Liver (tissue), 8 donors: ENCODE measurements at regions not wholly inside any gene's neighbourhood (a gene's known extent, or its start where the extent isn't known, plus 50 kb on each side); places are given as distances from the start of the nearest gene placed in this dataset.

ENCODE experiments used
- DNase-seq: peaks from one replicate; pipeline ENCODE4 v3.0.0-alpha.2; 2017; ENCODE audit warnings: low spot score
- H3K27ac ChIP-seq, 2 donors: one replicate each; pipeline ENCODE4 v1.7.0; 2013; ENCODE audit warnings: inconsistent platforms in 2 of 2, low read length in 2 of 2, control low read depth in 1 of 2, low read depth in 1 of 2, mild to moderate bottlenecking in 1 of 2
- H3K27me3 ChIP-seq, 4 donors: one replicate each; pipeline versions ENCODE4 v1.6.1 to v1.7.0; 2013; ENCODE audit warnings: low read length in 3 of 4, inconsistent platforms in 1 of 4, mild to moderate bottlenecking in 1 of 4, moderate library complexity in 1 of 4; ENCODE audit not compliant: control insufficient read depth in 4 of 4, insufficient read depth in 4 of 4
- H3K36me3 ChIP-seq, 4 donors: one replicate each; pipeline versions ENCODE4 v1.6.1 to v1.7.0; 2013; ENCODE audit warnings: low read length in 3 of 4, mild to moderate bottlenecking in 3 of 4, low read depth in 1 of 4, moderate library complexity in 1 of 4; ENCODE audit not compliant: control insufficient read depth in 4 of 4, insufficient read depth in 3 of 4
- H3K4me1 ChIP-seq, 4 donors: one replicate each; pipeline versions ENCODE4 v1.6.1 to v1.7.0; 2013; ENCODE audit warnings: low read length in 3 of 4, mild to moderate bottlenecking in 3 of 4, moderate library complexity in 1 of 4; ENCODE audit not compliant: control insufficient read depth in 4 of 4, insufficient read depth in 4 of 4
- H3K4me3 ChIP-seq, 3 donors: one replicate each; pipeline versions ENCODE4 v1.6.1 to v1.7.0; 2013; ENCODE audit warnings: low read length in 3 of 3, control low read depth in 1 of 3, low read depth in 1 of 3, mild to moderate bottlenecking in 1 of 3
- H3K9ac ChIP-seq, 2 donors: one replicate each; pipeline ENCODE4 v1.7.0; 2013; ENCODE audit warnings: low read length in 2 of 2, mild to moderate bottlenecking in 2 of 2, moderate library complexity in 2 of 2, control low read depth in 1 of 2, low read depth in 1 of 2
- H3K9me3 ChIP-seq, 4 donors: one replicate each; pipeline versions ENCODE4 v1.6.1 to v1.7.0; 2013; ENCODE audit warnings: low read length in 3 of 4; ENCODE audit not compliant: control insufficient read depth in 4 of 4
- CTCF ChIP-seq: fragments of 150-350 bp; IDR thresholded peaks from 2 replicates; pipeline ENCODE4 v1.5.1; 2017; ENCODE audit warnings: improper control_type of control experiment, low read depth, low read length; ENCODE audit not compliant: missing input control
- EGR1 ChIP-seq, 2 donors: IDR thresholded peaks; 2 replicates each; pipeline ENCODE4 v1.6.1; 2016 to 2018; ENCODE audit warnings: antibody characterized with exemption in 2 of 2, low read depth in 2 of 2
- FOXA1 ChIP-seq: IDR thresholded peaks from 2 replicates; pipeline ENCODE4 v1.6.1; 2016; ENCODE audit warnings: antibody characterized with exemption
- FOXA2 ChIP-seq: IDR thresholded peaks from 2 replicates; pipeline ENCODE4 v1.6.1; 2016; ENCODE audit warnings: antibody characterized with exemption
- GABPA ChIP-seq, 2 donors: IDR thresholded peaks in 1 of 2; conservative IDR thresholded peaks in 1 of 2; 2 replicates each; pipeline ENCODE4 v1.6.1; 2016; ENCODE audit warnings: antibody characterized with exemption in 2 of 2, mild to moderate bottlenecking in 1 of 2, moderate library complexity in 1 of 2
- HNF4A ChIP-seq, 2 donors: conservative IDR thresholded peaks; 2 replicates each; pipeline ENCODE4 v1.6.1; 2016; ENCODE audit warnings: antibody characterized with exemption in 2 of 2, mild to moderate bottlenecking in 2 of 2
- HNF4G ChIP-seq: IDR thresholded peaks from 2 replicates; pipeline ENCODE4 v1.6.1; 2016; ENCODE audit warnings: antibody characterized with exemption
- JUND ChIP-seq, 2 donors: IDR thresholded peaks; 2 replicates each; pipeline ENCODE4 v1.6.1; 2016; ENCODE audit warnings: antibody characterized with exemption in 2 of 2
- MAX ChIP-seq: IDR thresholded peaks from 2 replicates; pipeline ENCODE4 v1.6.1; 2016; ENCODE audit warnings: antibody characterized with exemption
- NR2F2 ChIP-seq: IDR thresholded peaks from 2 replicates; pipeline ENCODE4 v1.6.1; 2016; ENCODE audit warnings: antibody characterized with exemption
- RAD21 ChIP-seq, 2 donors: IDR thresholded peaks; 2 replicates each; pipeline ENCODE4 v1.6.1; 2016; ENCODE audit warnings: antibody characterized with exemption in 2 of 2, mild to moderate bottlenecking in 2 of 2
- SP1 ChIP-seq: IDR thresholded peaks from 2 replicates; pipeline ENCODE4 v1.6.1; 2018; ENCODE audit warnings: antibody characterized with exemption, mild to moderate bottlenecking
- TAF1 ChIP-seq: conservative IDR thresholded peaks from 2 replicates; pipeline ENCODE4 v1.6.1; 2016; ENCODE audit warnings: antibody characterized with exemption, mild to moderate bottlenecking
- YY1 ChIP-seq: IDR thresholded peaks from 2 replicates; pipeline ENCODE4 v1.6.1; 2016; ENCODE audit warnings: antibody characterized with exemption, mild to moderate bottlenecking
- WGBS: extraction: QIAGEN DNeasy Blood & Tissue Kit; methylation state at CpG from one replicate; pipeline ENCODE4 v1.1.7; 2013; 5-methylcytosine and 5-hydroxymethylcytosine counted together
- TF ChIP-seq, protein P1 (sequence below): IDR thresholded peaks from 2 replicates; pipeline ENCODE4 v1.6.1; 2016; ENCODE audit warnings: antibody characterized with exemption, mild to moderate bottlenecking
- TF ChIP-seq, protein P2 (sequence below): IDR thresholded peaks from 2 replicates; pipeline ENCODE4 v1.6.1; 2016; ENCODE audit warnings: antibody characterized with exemption
- donor health status: healthy.
- donor health status: healthy.
- donor health status: healthy.
- donor health status: healthy.
- donor health status: healthy.

GRCh38 chr13:50285283-50285682 lies 270.0 kb downstream of the KCNRG start:
- H3K9me3 ChIP-seq = peaks cover 0 to 2% (median 0%) of the 10 kb centered on the region in 4 donors
- no peak overlapping the region for H3K27ac ChIP-seq
- H3K4me3 ChIP-seq = no peak overlapping the region
- TF ChIP-seq CTCF (no peak), SP1 (no peak), FOXA1 (no peak), TAF1 (no peak), FOXA2 (no peak), MAX (no peak), GABPA (IDR thresholded peaks at IDR 0.05 in 1 of 2, conservative IDR thresholded peaks at IDR 0.05 in 1 of 2) (no peak), YY1 (no peak), RAD21 (IDR thresholded peaks at IDR 0.05) (no peak), JUND (IDR thresholded peaks at IDR 0.05) (no peak), HNF4G (no peak), EGR1 (IDR thresholded peaks at IDR 0.05; ENCODE audit: low read depth in 2 of 2) (no peak)
- H3K36me3 ChIP-seq = no peaks in the 10 kb centered on the region
- 95% methylated on average over 3 of the region's 3 CpGs for WGBS
- no peaks in the 10 kb centered on the region for H3K27me3 ChIP-seq
- H3K9ac ChIP-seq = no peak overlapping the region
- H3K4me1 ChIP-seq = peaks cover 0 to 11% (median 5%) of the 10 kb centered on the region in 4 donors
- DNase-seq = no peak

DNA sequence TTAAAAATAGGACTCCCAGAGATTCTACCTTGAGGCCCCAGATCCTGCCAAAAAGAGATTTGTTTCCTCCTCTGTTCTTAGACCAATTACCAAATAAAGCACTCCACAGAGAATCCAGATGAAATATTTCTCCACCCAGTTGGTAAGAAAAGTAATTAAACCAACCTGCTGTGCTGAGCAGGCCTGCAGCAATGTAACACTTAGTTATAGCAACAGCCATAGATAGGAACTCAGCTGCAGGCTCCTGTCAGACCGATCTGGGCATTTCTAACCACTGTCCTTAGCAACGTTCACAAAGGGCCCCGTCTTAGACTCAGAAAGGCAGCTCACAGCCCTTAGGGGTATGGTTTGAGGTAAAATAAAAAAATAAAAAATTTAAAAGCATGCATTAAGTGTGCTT lies 271.1 kb downstream of the KCNRG start:
- Histone ChIP-seq H3K4me1 (peaks cover 0 to 11% (median 5%) of the 10 kb centered on the region in 4 donors), H3K9ac (no peak overlapping the region), H3K9me3 (peaks cover 0 to 2% (median 0%) of the 10 kb centered on the region in 4 donors), H3K27ac (no peak overlapping the region), H3K4me3 (no peak overlapping the region), H3K36me3 (no peaks in the 10 kb centered on the region), H3K27me3 (no peaks in the 10 kb centered on the region)
- TF ChIP-seq NR2F2 (no peak), HNF4A (conservative IDR thresholded peaks at IDR 0.05) (no peak), FOXA2 (no peak)
- TF ChIP-seq, protein P1, sequence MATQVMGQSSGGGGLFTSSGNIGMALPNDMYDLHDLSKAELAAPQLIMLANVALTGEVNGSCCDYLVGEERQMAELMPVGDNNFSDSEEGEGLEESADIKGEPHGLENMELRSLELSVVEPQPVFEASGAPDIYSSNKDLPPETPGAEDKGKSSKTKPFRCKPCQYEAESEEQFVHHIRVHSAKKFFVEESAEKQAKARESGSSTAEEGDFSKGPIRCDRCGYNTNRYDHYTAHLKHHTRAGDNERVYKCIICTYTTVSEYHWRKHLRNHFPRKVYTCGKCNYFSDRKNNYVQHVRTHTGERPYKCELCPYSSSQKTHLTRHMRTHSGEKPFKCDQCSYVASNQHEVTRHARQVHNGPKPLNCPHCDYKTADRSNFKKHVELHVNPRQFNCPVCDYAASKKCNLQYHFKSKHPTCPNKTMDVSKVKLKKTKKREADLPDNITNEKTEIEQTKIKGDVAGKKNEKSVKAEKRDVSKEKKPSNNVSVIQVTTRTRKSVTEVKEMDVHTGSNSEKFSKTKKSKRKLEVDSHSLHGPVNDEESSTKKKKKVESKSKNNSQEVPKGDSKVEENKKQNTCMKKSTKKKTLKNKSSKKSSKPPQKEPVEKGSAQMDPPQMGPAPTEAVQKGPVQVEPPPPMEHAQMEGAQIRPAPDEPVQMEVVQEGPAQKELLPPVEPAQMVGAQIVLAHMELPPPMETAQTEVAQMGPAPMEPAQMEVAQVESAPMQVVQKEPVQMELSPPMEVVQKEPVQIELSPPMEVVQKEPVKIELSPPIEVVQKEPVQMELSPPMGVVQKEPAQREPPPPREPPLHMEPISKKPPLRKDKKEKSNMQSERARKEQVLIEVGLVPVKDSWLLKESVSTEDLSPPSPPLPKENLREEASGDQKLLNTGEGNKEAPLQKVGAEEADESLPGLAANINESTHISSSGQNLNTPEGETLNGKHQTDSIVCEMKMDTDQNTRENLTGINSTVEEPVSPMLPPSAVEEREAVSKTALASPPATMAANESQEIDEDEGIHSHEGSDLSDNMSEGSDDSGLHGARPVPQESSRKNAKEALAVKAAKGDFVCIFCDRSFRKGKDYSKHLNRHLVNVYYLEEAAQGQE = no peak
- no peak for DNase-seq
- WGBS = 86% methylated on average over 3 of the region's 3 CpGs

- no peaks in the 10 kb centered on the region for H3K27me3 ChIP-seq
- H3K9me3 ChIP-seq = no peaks in the 10 kb centered on the region
- H3K27ac ChIP-seq = no peak overlapping the region
- DNase-seq = no peak
- no peaks in the 10 kb centered on the region for H3K36me3 ChIP-seq
- no peak overlapping the region for H3K9ac ChIP-seq
- no peak for TF ChIP-seq HNF4A (conservative IDR thresholded peaks at IDR 0.05)
- TF ChIP-seq MAX = no peak
- TF ChIP-seq, protein P2, sequence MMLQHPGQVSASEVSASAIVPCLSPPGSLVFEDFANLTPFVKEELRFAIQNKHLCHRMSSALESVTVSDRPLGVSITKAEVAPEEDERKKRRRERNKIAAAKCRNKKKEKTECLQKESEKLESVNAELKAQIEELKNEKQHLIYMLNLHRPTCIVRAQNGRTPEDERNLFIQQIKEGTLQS = no peak
- TF ChIP-seq YY1 = no peak
- 86% methylated on average over 1 of the region's 1 CpG for WGBS
- H3K4me1 ChIP-seq = no peaks in the 10 kb centered on the region
- H3K4me3 ChIP-seq = no peak overlapping the region
Measured at GRCh38 chr13:50290186-50290585, 274.9 kb downstream of the KCNRG start.
